OCI-LY7 (cell line): ENCODE measurements at regions not wholly inside any gene's neighbourhood (a gene's known extent, or its start where the extent isn't known, plus 50 kb on each side); places are given as distances from the start of the nearest gene placed in this dataset.
"Not testable (repeated sequence)": the region's sequence is repeated elsewhere in the genome, so short reads cannot be mapped to it uniquely, and the experiment has no call there.

ENCODE experiments used
- BruUV-seq: library from RNA; stranded (reverse); fragments of 400-500 nt; replicated peaks from 2 replicates; lab custom pipeline; 2021; lab: Mats Ljungman, UMichigan
- CTCF ChIA-PET: fragments of 300-600 bp; sonication (Branson Sonifier 250); formaldehyde crosslinking; loops from one replicate; lab custom pipeline; 2022; ENCODE audit warnings: antibody characterized with exemption; ENCODE audit not compliant: unreplicated experiment; lab: Charles Lee
- POLR2A ChIA-PET: fragments of 300-600 bp; sonication (Branson Sonifier 250); formaldehyde crosslinking; loops from one replicate; lab custom pipeline; 2022; ENCODE audit warnings: antibody characterized with exemption; lab: Charles Lee
- DNase-seq: peaks from one replicate; pipeline ENCODE4 v3.0.0-alpha.2; 2015; ENCODE audit warnings: low spot score
- H2AFZ ChIP-seq: fragments of 200-600 bp; sonication (generic), shearing (Covaris generic); 2 replicates; pipeline ENCODE4 v1.6.1; 2014; ENCODE audit warnings: mild to moderate bottlenecking, antibody characterized with exemption, low read length, moderate library complexity
- H3K27ac ChIP-seq: fragments of 200-600 bp; sonication (generic); 2 replicates; pipeline ENCODE4 v1.5.1; 2014; ENCODE audit warnings: mixed run types, low read depth, mild to moderate bottlenecking, moderate library complexity, low read length, inconsistent platforms; ENCODE audit not compliant: poor library complexity, severe bottlenecking
- H3K36me3 ChIP-seq: fragments of 200-600 bp; sonication (generic); 2 replicates; pipeline ENCODE4 v1.6.1; 2014; ENCODE audit warnings: mild to moderate bottlenecking, antibody characterized with exemption, low read length, moderate library complexity, mixed read lengths; ENCODE audit not compliant: insufficient read depth
- H3K4me1 ChIP-seq: fragments of 200-600 bp; sonication (generic); 2 replicates; pipeline ENCODE4 v1.5.1; 2014; ENCODE audit warnings: mild to moderate bottlenecking, low read length; ENCODE audit not compliant: insufficient read depth, poor library complexity, severe bottlenecking
- H3K4me2 ChIP-seq: fragments of 200-600 bp; sonication (generic); 2 replicates; pipeline ENCODE4 v1.6.1; 2014; ENCODE audit warnings: mild to moderate bottlenecking, low read length
- H3K4me3 ChIP-seq: fragments of 200-600 bp; sonication (generic); 2 replicates; pipeline ENCODE4 v1.5.1; 2014; ENCODE audit warnings: mild to moderate bottlenecking, low read depth, low read length; ENCODE audit not compliant: poor library complexity, severe bottlenecking
- H3K79me2 ChIP-seq: fragments of 200-600 bp; sonication (generic); 2 replicates; pipeline ENCODE4 v1.6.1; 2016; ENCODE audit warnings: low read depth, mild to moderate bottlenecking, low read length, moderate library complexity, mixed read lengths; ENCODE audit not compliant: insufficient read depth
- H3K9me2 ChIP-seq: fragments of 200-600 bp; sonication (generic); 2 replicates; pipeline ENCODE4 v1.6.1; 2016; ENCODE audit warnings: mild to moderate bottlenecking, low read length, mixed read lengths; ENCODE audit not compliant: insufficient read depth
- H3K9me3 ChIP-seq: fragments of 200-600 bp; sonication (generic); 2 replicates; pipeline ENCODE4 v1.6.1; 2014; ENCODE audit warnings: mild to moderate bottlenecking, mixed run types, low read length, mixed read lengths
- H4K20me1 ChIP-seq: fragments of 200-600 bp; sonication (generic); 2 replicates; pipeline ENCODE4 v1.6.1; 2014; ENCODE audit warnings: mild to moderate bottlenecking, antibody characterized with exemption, low read length, moderate library complexity, mixed read lengths; ENCODE audit not compliant: insufficient read depth
- CTCF ChIP-seq: fragments of 200-600 bp; sonication (generic); conservative IDR thresholded peaks from 2 replicates; pipeline ENCODE4 v1.5.1; 2014; ENCODE audit warnings: mild to moderate bottlenecking, antibody characterized with exemption, low read length, moderate library complexity, mixed read lengths
- EZH2phosphoT487 ChIP-seq: fragments of 200-600 bp; sonication (generic); IDR thresholded peaks from 2 replicates; pipeline ENCODE4 v1.6.1; 2018; ENCODE audit warnings: low read depth, borderline replicate concordance, mild to moderate bottlenecking, mixed run types, antibody characterized with exemption, low read length, moderate library complexity, mixed read lengths
- intact Hi-C: fragments of 100-400 bp; cut with micrococcal nuclease; formaldehyde crosslinking; loops from one replicate; pipeline ENCODE4 v1.10.0; 2022; ENCODE audit not compliant: unreplicated experiment

GRCh38 chr1:98557895-98558294 lies 103.6 kb upstream of the SNX7 start:
- no peak overlapping the region for H3K4me2 ChIP-seq

GRCh38 chr1:98556521-98557158 lies 104.9 kb upstream of the SNX7 start:
- TF ChIP-seq EZH2phosphoT487 (no peak), CTCF (peak; percentile 71)
- no peak overlapping the region for H2AFZ ChIP-seq

More at GRCh38 chr1:98557895-98558294, 103.6 kb upstream of the SNX7 start:
- Histone ChIP-seq H3K27ac (no peak overlapping the region), H3K79me2 (no peaks in the 10 kb centered on the region), H3K9me3 (no peaks in the 10 kb centered on the region), H3K4me3 (no peak overlapping the region), H3K9me2 (no peaks in the 10 kb centered on the region), H2AFZ (no peak overlapping the region), H3K36me3 (no peaks in the 10 kb centered on the region), H3K4me1 (no peaks in the 10 kb centered on the region), H4K20me1 (no peaks in the 10 kb centered on the region)
- intact Hi-C loops = no loop called here
- no peak for DNase-seq
- POLR2A ChIA-PET = no interaction called here
- CTCF ChIA-PET = no interaction called here
- TF ChIP-seq CTCF = no peak
- TF ChIP-seq EZH2phosphoT487 = no peak
- no TSS peak for BruUV-seq

GRCh38 chr1:98555814-98556213 lies 105.7 kb upstream of the SNX7 start:
- POLR2A ChIA-PET = no interaction called here
- no peak overlapping the region for H2AFZ ChIP-seq
- no peak overlapping the region for H3K4me2 ChIP-seq
- no peak for DNase-seq
- H3K9me3 ChIP-seq = no peaks in the 10 kb centered on the region
- BruUV-seq = no TSS peak
- CTCF ChIA-PET = no interaction called here
- no peaks in the 10 kb centered on the region for H3K4me1 ChIP-seq
- no peak overlapping the region for H3K4me3 ChIP-seq
- no peaks in the 10 kb centered on the region for H3K79me2 ChIP-seq
- no peaks in the 10 kb centered on the region for H3K9me2 ChIP-seq
- intact Hi-C loops = no loop called here
- no peaks in the 10 kb centered on the region for H4K20me1 ChIP-seq
- no peaks in the 10 kb centered on the region for H3K36me3 ChIP-seq
- no peak overlapping the region for H3K27ac ChIP-seq
- TF ChIP-seq EZH2phosphoT487 = no peak
- TF ChIP-seq CTCF = no peak

More at GRCh38 chr1:98556521-98557158, 104.9 kb upstream of the SNX7 start:
- H4K20me1 ChIP-seq = no peaks in the 10 kb centered on the region
- intact Hi-C loops = no loop called here
- H3K79me2 ChIP-seq = no peaks in the 10 kb centered on the region
- no peak overlapping the region for H3K27ac ChIP-seq
- CTCF ChIA-PET = no interaction called here
- POLR2A ChIA-PET = no interaction called here
- DNase-seq = peak; percentile 13
- no peak overlapping the region for H3K4me3 ChIP-seq
- no TSS peak for BruUV-seq
- no peaks in the 10 kb centered on the region for H3K4me1 ChIP-seq
- H3K4me2 ChIP-seq = no peak overlapping the region
- H3K9me3 ChIP-seq = no peaks in the 10 kb centered on the region
- no peaks in the 10 kb centered on the region for H3K9me2 ChIP-seq
- no peaks in the 10 kb centered on the region for H3K36me3 ChIP-seq

- H3K79me2 ChIP-seq, H2AFZ ChIP-seq, H3K4me3 ChIP-seq, H3K36me3 ChIP-seq, BruUV-seq, H3K4me2 ChIP-seq, H3K9me2 ChIP-seq, H3K9me3 ChIP-seq, intact Hi-C loops, CTCF ChIA-PET, DNase-seq, H3K4me1 ChIP-seq, H3K27ac ChIP-seq, H4K20me1 ChIP-seq: not testable (repeated sequence)
- POLR2A ChIA-PET = interaction anchor here (0.7 kb wide), 1 partner anchor 266 kb away, joined by 3 read pairs; no protein-coding TSS in a partner anchor
These were observed 108.9 kb upstream of the SNX7 start for GRCh38 chr1:98552576-98553074.
